GM21390 (cell line): ENCODE measurements at regions not wholly inside any gene's neighbourhood (a gene's known extent, or its start where the extent isn't known, plus 50 kb on each side); places are given as distances from the start of the nearest gene placed in this dataset.

Experiments used
- ATAC-seq: cut with Tn5 transposase; IDR thresholded peaks from one replicate; pipeline ENCODE4 v1.9.1; 2021; ENCODE audit not compliant: unreplicated experiment

- no peak for ATAC-seq
Measured at GRCh38 chr1:58380345-58380744, 166.2 kb downstream of the OMA1 start.

DNA sequence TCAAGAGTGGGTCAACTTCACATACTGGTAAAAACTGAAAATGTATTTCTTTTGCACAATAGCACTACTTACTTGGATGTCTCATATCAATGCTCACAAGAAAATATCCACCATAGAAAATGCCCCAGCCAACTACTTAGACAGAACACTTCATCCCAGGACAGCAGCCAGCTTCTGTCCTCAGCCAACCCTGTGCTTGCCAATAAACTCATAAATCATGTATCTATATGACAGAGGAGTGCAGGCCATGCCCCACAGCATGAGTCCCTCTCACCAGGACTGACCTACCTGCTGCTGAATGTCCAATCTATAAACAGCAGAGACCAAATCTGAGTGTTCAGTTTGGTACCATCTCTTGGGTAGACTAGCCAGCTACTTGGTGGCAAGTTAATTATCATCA lies 179.3 kb downstream of the OMA1 start:
- ATAC-seq: no peak

DNA sequence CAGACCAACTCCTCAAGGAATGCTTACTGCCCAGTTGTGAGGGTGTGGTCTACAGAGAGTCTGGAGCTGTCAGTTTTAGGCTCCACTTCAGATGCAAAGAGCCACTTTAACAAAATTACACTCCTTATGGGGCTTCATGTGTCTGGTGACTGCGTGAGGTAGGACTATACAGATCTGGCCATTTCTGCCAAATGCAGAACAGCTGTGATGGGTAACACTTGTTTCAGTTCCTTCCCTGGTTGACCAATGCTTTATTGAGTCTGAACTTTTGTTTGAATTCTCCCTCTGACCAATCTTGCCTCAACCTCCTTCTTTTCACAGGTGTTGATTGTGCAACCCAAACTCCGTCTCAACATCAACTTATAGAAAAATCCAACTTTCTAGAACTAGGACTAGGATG lies 181.2 kb downstream of the OMA1 start:
- ATAC-seq: no peak

DNA sequence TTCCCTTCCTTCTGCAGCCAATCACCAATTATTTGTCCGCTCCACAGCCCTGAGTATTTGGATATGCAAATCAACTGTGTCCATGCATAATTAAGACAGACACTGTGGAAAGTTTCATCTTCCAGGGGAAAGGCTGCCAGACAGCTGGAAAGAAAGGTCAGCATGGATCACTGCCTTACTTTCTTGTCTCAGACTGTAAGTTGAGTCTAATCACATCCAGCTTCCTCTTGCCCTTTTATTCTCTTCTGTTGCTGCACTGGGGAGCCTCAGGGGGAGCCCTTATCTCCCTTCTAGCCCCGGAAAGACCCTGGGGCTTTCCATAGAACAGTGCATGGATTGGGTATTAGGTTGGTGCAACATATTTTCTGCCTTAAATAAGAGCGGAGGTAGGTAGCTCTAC lies 182.9 kb downstream of the OMA1 start:
- ATAC-seq: no peak

- no peak for ATAC-seq
Measured at GRCh38 chr1:58361134-58361533, 185.4 kb downstream of the OMA1 start.

- ATAC-seq: no peak
Measured at GRCh38 chr1:58358346-58358745, 188.2 kb downstream of the OMA1 start.

- ATAC-seq: no peak
Measured at GRCh38 chr1:58356402-58356801, 190.1 kb downstream of the OMA1 start.

- ATAC-seq: no peak
Measured at GRCh38 chr1:58353168-58353567, 193.4 kb downstream of the OMA1 start.

- ATAC-seq: no peak
Measured at GRCh38 chr1:58352476-58353092, 193.9 kb downstream of the OMA1 start.

DNA sequence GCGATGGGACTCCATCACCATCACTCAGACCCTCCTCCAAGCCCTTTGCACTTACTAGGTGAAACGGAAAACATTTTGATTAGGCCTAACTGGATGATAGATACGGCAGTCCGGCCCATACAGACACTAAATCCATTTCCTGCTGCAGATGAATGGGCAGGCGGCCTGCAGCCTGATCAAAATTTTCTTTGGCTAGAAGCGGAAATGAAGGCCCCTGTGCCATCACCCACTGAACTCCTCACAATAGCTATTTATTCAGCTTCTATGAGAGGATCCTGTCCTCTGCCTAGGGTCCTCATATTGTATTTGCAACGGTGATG lies 200.5 kb downstream of the OMA1 start:
- ATAC-seq: no peak

DNA sequence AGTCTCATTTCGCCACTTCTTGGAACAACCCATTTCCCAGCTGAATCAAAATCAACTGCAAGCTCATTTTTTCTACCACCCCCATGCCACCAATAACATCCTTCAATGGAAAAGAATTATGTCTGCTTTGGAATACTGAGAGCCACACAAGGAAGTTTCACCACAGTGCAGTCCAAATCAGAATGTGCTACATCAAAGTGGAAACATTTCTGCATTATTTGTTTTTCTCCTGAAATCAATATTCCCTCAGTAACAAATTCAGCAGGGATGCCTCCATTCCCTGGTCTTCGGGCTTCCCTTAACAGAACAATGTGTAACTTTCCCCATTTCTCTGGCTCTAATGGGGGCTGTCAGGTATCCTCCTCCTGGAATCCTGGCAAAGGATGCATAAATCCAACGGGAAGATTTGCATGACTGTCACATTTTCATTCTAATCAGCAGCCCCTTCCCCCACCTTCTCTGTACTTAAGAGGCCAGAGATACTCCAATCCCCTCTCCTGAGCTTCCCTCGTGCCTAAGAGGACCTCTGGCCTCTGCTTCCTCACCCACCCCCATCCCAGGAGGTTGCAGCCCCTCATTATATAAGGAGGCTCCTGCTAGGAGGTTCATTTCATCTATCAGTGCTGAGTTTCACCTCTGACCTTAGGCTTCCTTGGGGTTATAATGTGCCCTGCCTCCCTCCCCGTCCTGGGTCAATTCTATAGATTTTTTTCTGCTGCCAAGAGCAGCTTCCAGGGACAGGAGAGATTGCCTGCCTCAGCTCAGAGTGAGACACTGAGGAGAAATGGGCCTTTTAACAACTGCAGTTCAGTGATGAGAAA lies 201.1 kb downstream of the OMA1 start:
- no peak for ATAC-seq

DNA sequence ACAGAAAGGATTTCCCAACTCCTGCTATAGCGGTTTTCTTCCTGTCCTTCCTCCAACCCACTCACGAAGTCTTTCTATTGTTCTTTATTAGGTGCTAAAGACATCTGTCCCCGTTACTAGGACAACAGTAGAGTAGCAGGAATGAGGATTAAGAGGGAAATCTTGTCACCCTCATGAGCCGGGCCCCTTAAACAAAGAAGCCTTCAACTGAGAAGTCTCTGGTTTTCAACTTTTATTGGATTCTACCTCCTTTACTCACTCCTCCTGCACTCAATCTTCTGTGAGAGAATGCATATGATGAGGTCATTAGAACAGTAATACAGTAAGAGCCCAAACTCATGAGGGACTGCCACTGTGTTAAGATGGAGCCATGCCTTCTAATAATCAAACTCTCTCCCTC lies 206.3 kb downstream of the OMA1 start:
- ATAC-seq: no peak

GRCh38 chr1:58338081-58338480 lies 208.4 kb downstream of the OMA1 start:
- no peak for ATAC-seq

- ATAC-seq: no peak
Measured at GRCh38 chr1:58333511-58333910, 213.0 kb downstream of the OMA1 start.

- no peak for ATAC-seq
Measured at GRCh38 chr1:58331156-58331555, 215.4 kb downstream of the OMA1 start.

- ATAC-seq: no peak
Measured at GRCh38 chr1:58325866-58326265, 220.7 kb downstream of the OMA1 start.

DNA sequence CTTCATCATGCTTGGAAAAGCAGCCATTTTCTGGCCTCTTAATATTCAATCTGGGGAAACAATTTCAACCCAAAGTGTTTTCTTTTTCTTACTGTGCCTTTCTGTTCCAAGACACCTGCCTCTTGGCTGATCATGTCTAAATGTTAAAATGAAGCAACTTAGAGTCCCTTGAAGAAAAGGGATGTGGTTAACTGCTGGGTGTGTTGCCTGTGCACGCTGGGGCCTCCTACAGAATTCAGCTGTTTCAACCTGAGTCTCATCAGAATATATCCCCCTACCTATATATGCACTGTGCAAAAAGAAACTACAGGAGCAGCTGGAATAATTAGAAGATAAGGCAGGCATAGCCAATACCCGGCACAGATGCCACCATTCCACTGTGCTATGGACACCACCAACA lies 222.0 kb downstream of the OMA1 start:
- no peak for ATAC-seq

DNA sequence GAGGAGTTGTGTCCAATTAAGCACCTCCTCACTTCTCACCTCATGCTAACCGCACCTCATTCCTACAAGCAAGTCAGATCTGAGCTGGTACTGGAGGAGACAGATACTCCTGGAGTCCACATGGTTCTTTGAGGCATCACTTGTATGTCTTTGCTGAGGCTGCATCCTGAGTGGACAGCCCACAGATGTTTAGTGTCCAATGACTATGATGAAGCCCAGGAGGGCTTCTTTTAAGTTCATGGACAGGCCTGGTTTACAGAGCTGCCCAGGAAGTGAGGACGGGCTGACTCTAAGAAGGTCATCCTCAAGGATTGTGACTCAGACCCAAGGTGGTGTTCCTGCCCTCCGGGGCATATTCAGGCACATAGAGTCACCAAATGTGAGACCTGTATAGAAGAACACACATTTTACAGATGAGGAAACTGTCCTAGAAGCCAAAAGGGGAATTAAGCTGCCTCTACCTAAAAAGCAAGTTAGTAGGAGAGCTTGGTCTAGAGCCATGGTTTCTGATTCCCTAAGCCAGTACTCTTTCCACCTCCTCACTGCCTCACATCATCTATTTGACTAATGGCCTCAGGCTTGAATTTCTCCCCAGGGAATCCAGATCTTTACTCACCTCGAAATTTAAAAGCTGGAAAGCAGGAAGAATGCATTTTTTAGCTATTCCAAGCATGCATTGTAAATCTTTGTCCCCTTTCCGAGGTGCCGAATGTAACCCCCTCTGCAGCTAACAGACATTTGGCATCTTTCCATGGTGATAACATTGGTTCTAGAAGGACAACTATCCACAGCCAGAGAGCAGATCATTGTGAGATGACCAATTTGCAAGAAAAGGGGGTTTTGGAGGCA lies 228.1 kb downstream of the OMA1 start:
- no peak for ATAC-seq

- no peak for ATAC-seq
Measured at GRCh38 chr1:58317694-58318093, 228.8 kb downstream of the OMA1 start.

- ATAC-seq: no peak
Measured at GRCh38 chr1:58317086-58317485, 229.4 kb downstream of the OMA1 start.

- ATAC-seq: no peak
Measured at GRCh38 chr1:58316141-58316540, 230.4 kb downstream of the OMA1 start.

- ATAC-seq: no peak
Measured at GRCh38 chr1:58312971-58313563, 233.5 kb downstream of the OMA1 start.
